ENCODE measurements at regions not wholly inside any gene's neighbourhood (a gene's known extent, or its start where the extent isn't known, plus 50 kb on each side); places are given as distances from the start of the nearest gene placed in this dataset.

DNA sequence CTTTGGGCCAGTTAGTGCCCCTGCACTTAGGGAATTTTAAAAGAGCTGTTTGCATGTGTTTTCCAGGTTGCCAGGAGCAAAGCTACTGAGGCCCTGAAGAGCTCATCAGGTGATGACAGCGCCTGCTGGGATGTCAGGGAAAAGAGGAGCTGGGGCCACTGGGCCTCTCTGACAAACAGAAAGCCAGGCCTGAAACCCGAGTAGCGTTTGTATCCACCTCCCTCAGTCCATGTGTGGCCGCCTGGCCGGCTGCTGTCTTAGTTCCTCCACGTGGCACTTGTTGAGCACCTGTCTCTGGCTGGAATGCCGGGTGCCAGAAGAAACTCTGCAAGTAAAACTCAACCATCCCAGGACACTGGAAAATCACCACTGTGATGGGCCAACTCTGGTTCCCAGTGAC, 601.2 kb downstream of the CDH26 start:
- TF ChIP-seq POLR2A (IDR thresholded peaks at IDR 0.05) = no peak
- TF ChIP-seq CTCF (IDR thresholded peaks at IDR 0.05) = no peak

Data from lower leg skin (tissue), 3 donors.